Gastroesophageal sphincter (tissue), 3 donors: ENCODE measurements at regions not wholly inside any gene's neighbourhood (a gene's known extent, or its start where the extent isn't known, plus 50 kb on each side); places are given as distances from the start of the nearest gene placed in this dataset.
"Not testable (repeated sequence)": the region's sequence is repeated elsewhere in the genome, so short reads cannot be mapped to it uniquely, and the experiment has no call there.

Source experiments
- CTCF ChIP-seq, 4 experiments: fragments of 200-600 bp in 2 of 4; fragments of 450-650 bp in 2 of 4; sonication (generic) in 1 of 4; IDR thresholded peaks; one replicate each; pipeline ENCODE4 v1.5.1; 2017 to 2019; ENCODE audit warnings: antibody characterized with exemption in 4 of 4, mild to moderate bottlenecking in 2 of 4, moderate library complexity in 2 of 4
- EP300 ChIP-seq: sonication (generic); formaldehyde crosslinking; IDR thresholded peaks from one replicate; pipeline ENCODE4 v1.6.1; 2017; ENCODE audit warnings: antibody characterized with exemption, mild to moderate bottlenecking
- POLR2A ChIP-seq, 2 donors: fragments of 450-650 bp; IDR thresholded peaks; one replicate each; pipeline ENCODE4 v1.6.1; 2017; ENCODE audit warnings: antibody characterized with exemption in 2 of 2, mild to moderate bottlenecking in 2 of 2, moderate library complexity in 1 of 2
- POLR2AphosphoS5 ChIP-seq: sonication (generic); formaldehyde crosslinking; IDR thresholded peaks from one replicate; pipeline ENCODE4 v1.6.1; 2017; ENCODE audit warnings: antibody characterized with exemption

DNA sequence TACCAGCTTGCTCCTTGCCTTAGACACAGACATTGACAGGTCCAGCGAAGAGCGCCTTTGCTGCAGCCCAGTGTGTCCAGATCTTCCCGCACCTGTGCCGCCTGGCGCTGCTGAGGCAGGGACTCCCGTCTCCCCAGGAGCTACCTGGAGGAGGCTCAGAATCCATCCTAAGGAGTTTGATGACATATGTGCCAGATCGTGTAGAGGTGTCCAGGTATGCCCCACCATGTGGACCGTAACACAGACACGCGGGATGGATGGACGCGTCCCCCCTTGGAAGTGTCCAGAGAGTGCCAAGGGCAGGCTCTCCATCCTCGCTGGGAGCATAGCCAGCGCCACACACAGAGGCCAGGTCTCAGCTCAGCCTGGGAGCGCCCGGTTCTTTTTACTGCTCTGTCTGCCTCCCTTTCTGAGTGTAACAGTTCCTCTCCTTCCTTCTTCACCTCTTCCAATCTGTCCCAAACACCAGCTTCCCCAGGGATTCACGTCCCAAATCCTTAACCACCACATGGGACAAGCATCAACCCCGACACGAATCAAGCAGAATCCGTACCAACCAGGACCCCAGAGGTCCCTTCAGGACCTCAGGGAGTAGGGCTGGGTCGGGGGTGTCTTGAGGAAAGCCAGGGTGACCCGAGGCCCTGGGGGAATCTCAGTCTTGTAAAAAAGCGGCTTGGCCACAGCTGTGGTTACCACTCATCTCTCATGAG, 126.7 kb downstream of the GOLGA8T start:
- not testable (repeated sequence) for TF ChIP-seq CTCF (IDR thresholded peaks at IDR 0.05); POLR2A (IDR thresholded peaks at IDR 0.05); POLR2AphosphoS5; EP300
